ENCODE measurements at regions not wholly inside any gene's neighbourhood (a gene's known extent, or its start where the extent isn't known, plus 50 kb on each side); places are given as distances from the start of the nearest gene placed in this dataset.

DNA sequence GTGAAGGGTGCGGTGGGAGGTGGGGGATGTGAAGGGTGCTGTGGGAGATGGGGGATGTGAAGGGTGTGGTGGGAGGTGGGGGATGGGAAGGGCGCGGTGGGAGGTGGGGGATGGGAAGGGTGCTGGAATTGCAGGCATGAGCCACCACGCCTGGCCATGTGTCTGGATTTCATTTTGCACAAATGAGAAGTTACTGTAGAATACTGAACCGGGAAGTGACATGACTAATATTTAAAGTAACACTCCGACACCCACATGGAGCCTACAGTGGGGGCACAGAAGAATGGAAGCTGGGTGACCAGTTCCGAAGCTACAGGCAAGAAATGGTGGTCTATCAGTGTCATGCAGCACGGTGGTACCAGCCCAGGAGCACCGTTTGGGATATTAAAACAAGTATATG, 69.9 kb upstream of the SPTLC1 start:
- DNase-seq: no peak

DNA sequence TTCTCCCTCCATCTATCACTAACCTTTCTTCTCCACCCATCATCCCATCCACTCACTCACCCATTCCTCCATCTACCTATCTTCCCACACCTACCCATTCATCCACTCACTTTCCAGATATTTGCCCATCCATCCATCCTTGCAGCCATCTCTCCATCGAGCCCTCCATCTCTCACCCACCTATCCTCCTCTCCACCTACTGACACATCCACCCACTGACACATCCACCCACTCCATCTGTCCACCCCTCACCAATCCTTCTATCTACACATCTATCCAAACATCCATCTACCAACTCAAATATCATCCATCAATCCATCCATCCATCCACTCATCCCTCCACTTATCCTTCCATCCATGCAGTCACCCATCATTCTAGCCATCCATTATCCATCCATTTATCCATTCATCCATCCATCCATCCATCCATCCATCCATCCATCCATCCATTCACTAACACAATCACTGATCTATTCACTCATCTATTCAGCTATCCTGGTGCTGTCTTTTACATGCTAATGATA, 68.9 kb upstream of the SPTLC1 start:
- no peak for DNase-seq

DNA sequence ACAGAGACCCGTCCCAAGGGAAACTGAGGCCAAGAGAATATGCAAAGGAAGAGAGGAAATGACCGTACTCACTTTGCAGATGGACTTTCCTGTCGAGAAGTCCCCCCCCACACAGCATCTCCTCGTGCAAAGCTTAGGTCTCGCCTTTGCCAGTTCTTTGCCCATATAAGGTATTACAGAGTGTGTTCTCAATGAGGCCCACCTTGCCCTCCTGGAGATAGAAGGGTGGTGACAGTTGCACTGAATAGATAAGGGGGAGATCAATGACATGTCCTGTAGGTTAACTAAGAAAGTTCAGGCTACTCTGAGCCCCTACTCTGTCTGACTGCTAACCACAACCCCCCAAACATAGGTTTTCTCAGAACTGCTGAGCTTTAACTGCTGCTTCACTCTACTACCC, 68.2 kb upstream of the SPTLC1 start:
- DNase-seq: no peak

DNA sequence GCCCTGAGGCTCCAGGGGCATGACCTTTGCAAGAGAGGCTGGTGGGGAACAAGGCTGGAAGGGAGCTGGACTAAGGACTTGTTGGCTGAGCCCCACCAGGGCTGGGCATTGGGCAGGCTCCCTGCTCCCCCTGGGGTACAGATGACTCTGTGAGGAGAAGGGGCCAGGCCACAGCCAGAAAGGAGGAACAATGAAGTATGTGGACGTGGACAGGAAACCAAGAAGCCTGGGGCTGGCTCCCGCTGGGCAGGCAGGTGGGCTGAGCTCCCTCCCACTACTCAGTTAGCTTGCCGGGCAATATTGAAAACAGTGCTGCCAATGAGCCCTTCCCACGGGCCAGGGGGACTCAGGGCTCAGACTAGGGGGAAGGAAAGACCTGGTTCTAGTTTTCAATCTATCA, 66.1 kb upstream of the SPTLC1 start:
- DNase-seq: no peak

DNA sequence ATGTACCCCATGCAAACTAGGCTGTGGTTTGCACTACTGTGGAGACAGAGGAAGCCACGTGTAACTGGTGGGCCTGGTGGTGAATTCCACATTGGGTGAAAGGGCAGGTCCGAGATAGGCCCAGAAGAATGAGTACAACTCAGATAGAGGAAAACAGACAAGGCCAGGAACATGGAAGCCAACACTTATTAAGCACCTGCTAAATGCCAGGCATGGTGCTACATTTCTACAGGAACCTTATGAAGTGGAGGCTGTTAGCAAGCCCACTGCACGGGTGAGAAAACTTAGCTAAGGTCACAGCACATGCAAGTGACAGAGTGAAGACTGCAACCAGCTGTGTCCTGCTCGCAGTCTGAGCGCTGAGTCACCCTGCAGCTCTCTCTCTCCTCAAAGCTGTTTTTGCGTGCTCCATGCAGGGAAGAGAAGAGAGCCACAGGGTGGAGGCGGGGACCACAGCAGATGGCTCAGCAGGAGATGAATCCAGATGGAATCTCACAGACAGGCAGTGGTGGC, 65.5 kb upstream of the SPTLC1 start:
- peak; percentile 91 for DNase-seq

DNA sequence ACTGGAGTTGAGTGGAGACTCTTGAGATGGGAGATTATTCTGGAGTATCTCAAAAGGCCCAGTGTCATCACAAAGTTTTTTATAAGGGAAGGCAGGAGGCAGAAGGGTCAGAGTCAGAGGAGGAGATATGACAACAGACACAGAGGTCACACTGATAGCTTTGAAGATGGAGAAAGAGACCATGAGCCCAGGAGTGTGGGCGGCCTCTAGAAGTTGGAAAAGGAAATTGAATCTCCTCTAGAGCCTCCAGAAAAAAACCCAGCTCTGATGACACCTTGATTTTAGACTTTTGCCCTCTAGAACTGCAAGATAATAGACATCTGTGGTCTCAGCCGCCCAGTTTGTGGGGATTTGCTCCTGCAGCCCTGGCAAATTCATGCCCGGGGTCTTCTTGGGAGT, 64.8 kb upstream of the SPTLC1 start:
- DNase-seq: no peak

DNA sequence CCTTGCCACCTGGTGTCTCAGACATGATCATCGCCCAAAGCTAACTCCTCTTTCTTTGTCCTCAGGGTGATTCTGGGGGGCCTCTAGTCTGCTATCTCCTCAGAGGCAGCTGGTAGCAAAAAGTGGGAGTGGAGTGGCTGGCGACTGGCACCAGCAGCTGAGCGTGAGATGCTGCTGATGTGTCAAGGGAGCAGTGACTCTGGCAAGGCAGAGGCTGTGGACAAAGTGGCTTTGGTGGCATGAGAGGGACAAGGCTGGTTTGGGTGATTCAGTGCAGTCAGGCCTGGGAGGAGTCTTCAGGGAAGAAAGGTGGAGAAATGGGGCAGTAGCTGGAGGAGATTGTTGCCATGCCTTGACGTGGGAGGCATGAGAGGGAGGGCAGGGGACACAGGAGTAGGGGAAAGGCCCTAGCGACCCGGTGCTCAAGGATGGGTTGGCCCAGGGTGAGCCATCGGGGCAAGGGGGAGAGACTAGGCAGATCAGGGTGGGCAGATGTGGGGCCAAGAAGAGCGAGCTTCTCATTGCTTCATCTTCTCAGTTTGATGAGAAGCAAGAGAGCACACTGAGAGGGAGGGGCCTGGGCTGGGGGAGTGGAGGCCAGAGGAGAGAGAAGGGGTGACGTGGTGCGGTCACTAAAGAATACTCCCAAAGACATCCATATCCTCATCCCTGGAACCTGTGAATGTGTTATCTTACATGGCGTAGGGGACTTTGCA, 64.2 kb upstream of the SPTLC1 start:
- no peak for DNase-seq

DNA sequence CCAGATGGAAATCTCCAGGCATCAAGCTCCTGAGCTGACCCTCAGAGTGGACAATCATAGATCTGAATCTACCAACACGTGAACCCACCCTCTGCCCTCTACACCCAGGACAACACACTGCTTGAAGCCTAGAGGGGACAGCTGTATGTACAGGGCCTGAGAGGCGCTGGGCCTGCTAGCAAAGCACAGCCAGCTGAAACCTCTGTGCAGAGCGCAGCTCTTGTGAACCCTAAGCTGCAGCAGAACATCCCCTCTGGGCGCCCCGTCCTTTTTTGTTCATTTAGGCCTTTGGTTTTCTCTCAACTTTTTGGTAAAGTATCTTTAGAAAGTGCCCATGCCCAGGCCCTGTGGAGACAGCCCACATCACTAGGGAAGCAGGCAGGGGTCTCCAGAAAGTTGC, 62.4 kb upstream of the SPTLC1 start:
- DNase-seq: no peak

DNA sequence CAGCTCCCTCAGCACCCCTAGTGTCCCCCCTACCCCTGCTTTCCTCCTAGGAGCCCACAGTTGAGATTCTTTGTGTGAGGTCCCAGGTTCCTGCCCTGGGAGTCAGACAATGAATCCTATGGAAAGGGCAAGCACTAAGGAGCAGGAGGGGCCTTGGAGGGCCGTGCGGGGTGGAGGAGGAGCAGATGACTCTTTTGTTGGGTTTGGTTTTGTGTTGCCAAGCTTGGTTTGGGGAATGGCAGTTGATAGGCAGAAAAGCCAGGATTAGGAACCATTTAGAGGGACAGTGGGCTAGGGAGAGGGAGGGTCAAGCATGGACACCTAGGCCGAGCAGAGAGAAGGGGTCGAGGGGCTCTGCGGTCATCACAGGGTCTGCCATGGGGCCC, 61.6 kb upstream of the SPTLC1 start:
- no peak for DNase-seq

DNA sequence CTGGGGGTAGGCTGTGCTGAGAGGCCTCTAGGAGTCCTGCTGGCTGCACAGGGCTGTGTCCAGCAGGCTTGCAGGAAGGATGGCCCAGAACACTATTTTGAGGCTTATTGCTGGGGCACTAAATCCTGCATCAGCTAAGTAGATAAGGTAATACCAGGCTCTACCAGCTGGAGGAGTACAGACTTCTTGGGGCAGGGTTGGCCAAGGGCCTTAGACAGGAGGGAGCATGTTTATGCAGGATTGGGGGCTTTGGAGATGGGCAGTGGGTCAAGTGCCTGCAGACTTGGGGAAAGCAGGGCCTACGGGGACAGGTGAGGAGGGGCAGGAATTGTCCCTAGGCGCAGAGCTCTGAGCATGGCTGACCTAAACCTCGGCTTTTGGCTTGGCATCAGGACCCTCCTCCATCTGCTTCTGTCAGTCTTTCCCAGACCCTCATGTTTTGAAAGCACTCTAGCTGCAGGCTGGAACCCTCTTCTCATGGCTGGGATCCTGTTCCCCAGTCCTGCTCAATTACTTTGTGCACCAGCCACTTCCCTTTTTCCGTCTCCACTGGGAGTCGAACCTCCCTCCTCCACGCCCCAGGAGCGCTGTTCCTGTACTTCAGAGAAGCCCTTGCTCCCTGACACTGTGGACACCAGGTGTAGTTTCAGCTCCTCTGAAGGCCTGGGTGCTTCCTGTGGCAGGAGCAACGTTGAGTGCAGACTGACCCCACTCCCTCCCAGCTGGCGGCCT, 61.0 kb upstream of the SPTLC1 start:
- DNase-seq: no peak

DNA sequence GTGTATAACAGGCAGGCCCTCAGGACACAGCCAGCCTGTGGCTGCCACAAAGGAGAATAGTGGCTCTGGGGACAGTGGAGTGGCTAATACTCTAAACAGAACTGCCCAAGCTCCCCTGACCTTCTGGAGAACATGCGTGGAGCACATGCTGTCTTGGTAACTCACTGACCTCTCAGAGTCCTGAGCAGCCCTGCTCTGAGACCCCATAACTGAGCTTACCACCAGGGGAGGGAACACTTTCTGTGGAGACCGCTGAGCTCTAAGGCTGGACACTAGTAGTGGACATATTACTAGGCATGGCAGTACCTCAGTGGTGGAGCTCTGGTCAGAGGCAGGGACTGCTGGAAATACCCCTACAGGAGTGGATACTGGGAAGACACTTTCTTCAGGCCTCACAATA, 60.2 kb upstream of the SPTLC1 start:
- no peak for DNase-seq

DNA sequence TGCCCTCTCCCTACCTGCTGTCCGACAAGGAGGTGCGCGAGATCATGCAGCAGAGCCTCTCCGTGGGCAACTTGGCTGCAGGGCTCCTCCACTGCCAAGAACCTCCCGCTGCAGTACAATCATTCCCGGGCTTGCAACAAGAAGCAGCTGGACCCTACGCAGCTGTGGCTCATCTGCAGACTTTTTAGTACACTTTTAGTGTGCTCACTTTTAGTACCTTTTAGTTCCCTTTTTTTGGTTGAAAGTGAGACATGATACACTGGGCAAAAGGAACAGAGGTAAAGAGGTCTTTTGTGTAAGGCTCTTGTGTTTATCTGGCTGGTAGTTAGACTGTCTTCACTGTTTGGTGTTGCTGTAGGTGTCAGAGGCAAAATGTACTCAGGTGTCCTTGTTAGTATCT, 58.1 kb upstream of the SPTLC1 start:
- DNase-seq: no peak

DNA sequence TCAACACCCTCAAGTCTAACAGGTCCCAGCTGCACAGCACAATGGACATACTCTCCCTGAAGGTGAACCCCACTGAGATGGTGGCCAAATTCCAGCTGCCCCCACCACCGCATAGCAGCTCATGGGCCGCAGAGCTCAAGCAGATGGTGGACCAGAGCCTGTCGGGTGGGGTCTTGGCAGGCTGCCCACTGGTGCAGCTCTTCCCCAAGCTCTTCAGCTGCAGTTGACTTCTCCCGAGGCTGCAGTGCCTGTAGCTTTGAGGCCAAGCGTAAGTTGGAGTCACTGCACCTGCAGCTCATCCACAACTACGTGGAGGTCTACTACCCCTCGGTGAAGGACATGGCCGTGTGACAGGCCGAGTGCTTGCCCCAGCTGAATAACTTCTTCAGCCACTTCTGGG, 56.6 kb upstream of the SPTLC1 start:
- no peak for DNase-seq

DNA sequence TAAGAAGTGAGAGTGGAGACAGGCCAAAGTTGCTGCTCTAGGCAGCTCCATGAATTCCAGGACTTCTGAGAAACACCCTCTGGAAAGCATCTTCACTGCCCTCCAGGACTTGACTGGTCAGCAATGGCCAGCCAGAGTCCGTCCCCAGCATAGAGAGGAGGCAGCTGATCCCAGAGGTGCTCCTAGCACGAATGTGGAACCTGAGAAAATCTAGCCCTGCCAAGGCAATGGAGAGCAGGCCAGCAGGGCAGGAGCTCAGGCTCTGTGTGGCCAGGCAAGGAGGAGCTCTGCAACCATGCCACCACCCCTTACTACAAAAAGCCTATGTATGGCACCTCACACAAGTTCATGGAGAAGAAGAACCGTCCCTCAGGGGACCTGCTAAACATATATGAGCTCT, 56.1 kb upstream of the SPTLC1 start:
- DNase-seq: no peak

DNA sequence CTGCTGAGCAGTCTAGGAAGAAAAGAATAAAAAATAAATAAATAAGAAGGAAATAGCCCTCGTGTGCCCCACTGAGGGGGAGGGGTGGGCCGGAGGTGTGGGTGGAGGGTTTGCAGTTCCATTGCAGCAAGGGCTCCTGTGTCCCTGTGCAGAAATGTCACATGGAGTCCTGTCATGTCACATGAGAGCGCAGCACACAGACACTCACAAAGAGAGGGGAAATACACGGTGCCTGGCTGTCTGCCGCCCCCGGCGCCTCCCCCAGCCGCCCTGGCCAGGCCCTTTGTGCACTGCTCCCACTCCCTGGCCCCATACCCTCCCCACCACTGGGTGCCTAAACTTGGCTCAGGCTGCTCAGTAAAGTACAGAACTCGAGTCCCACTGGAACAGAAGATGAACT, 55.6 kb upstream of the SPTLC1 start:
- DNase-seq: no peak

DNA sequence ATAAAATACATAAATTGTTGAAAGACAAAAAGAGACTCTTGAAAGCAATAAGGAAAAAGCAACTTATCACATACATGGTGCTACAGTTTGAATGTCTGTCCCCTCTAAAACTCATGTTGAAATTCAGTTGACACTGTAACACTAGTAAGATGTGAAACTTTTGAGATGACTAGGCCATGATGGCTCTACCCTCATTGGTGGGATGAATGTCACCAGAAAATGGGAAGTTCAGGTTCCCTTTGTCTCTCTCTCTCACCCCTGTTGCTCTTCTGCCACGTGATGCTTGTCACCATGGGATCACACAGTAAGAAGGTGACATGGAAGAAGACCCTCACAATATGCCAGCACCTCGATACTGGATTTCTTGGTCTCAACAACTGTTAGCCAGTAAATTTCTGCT, 50.3 kb upstream of the SPTLC1 start:
- DNase-seq: no peak
